ENCODE measurements at regions not wholly inside any gene's neighbourhood (a gene's known extent, or its start where the extent isn't known, plus 50 kb on each side); places are given as distances from the start of the nearest gene placed in this dataset.

- Histone ChIP-seq H3K9me3 (ENCODE audit: control extremely low read depth in 1 of 3, control insufficient read depth in 2 of 3, insufficient read depth in 1 of 3, low read length in 2 of 3) (no peaks in the 10 kb centered on the region), H2AFZ (ENCODE audit: insufficient read depth, low read depth, low read length, poor library complexity, severe bottlenecking) (no peak overlapping the region), H3K9ac (ENCODE audit: low read length) (no peak overlapping the region), H3K4me3 (ENCODE audit: control extremely low read depth in 1 of 5, extremely low read depth in 1 of 5, insufficient read depth in 1 of 5, low read depth in 2 of 5, low read length in 4 of 5) (no peak overlapping the region), H3K27ac (ENCODE audit: low read length in 2 of 2) (no peak overlapping the region), H3K4me1 (ENCODE audit: control insufficient read depth in 2 of 2, insufficient read depth in 2 of 2, low read length in 2 of 2) (peaks cover 0 to 11% of the 10 kb centered on the region in 2 donors), H3K27me3 (replicated peaks in 1 of 4; ENCODE audit: control extremely low read depth in 1 of 4, control insufficient read depth in 3 of 4, insufficient read depth in 4 of 4, low read length in 3 of 4) (no peaks in the 10 kb centered on the region), H3K4me2 (replicated peaks; ENCODE audit: low read depth, low read length, poor library complexity, severe bottlenecking) (no peak overlapping the region), H3K79me2 (ENCODE audit: control insufficient read depth, insufficient read depth, low read length) (no peaks in the 10 kb centered on the region), H4K20me1 (ENCODE audit: control insufficient read depth, insufficient read depth, low read length, poor library complexity, severe bottlenecking) (no peaks in the 10 kb centered on the region), H3K36me3 (replicated peaks in 1 of 2; ENCODE audit: control extremely low read depth in 1 of 2, control insufficient read depth in 1 of 2, extremely low read depth in 1 of 2, insufficient read depth in 2 of 2, low read length in 1 of 2) (peaks cover 4 to 57% of the 10 kb centered on the region in 2 experiments)
- ChIA-PET CTCF (interaction anchor here (1.0 to 1.3 kb wide), 2 partner anchors 45 to 57 kb away, joined by 3 read pairs; no protein-coding TSS in a partner anchor), POLR2A (no interaction called here)
- intact Hi-C loops (cut with micrococcal nuclease), result loop anchor here (5.0 kb wide), 1 partner anchor 67 kb away; no protein-coding TSS in a partner anchor
- H3K4me3 Mint-ChIP-seq, result no peak overlapping the region
- no peaks in the 10 kb centered on the region for H3K27me3 Mint-ChIP-seq
- H3K4me1 Mint-ChIP-seq, result peaks cover 24% of the 10 kb centered on the region
- H3K27ac Mint-ChIP-seq, result no peak overlapping the region
- 93% methylated on average over 3 of the region's 3 CpGs for WGBS (ENCODE audit: insufficient coverage)
- no peaks in the 10 kb centered on the region for H3K9me3 Mint-ChIP-seq (ENCODE audit: insufficient read depth)
- TF ChIP-seq EZH2 (IDR thresholded peaks at IDR 0.05; ENCODE audit: borderline replicate concordance, insufficient read depth, low read depth, low read length, poor library complexity, severe bottlenecking) (no peak), CTCF (IDR thresholded peaks at IDR 0.05) (no peak)
- no peak for DNase-seq
- no peak for ATAC-seq (ENCODE audit: low read depth)
Measured at GRCh38 chr2:159875083-159875482, 77.1 kb upstream of the CD302 start.

GRCh38 chr2:159873258-159873657 is 75.2 kb upstream of the CD302 start:
- H3K4me1 Mint-ChIP-seq, result peaks cover 8% of the 10 kb centered on the region
- POLR2A ChIA-PET, result no interaction called here

More at GRCh38 chr2:159873258-159873657, 75.2 kb upstream of the CD302 start:
- Mint-ChIP-seq H3K9me3 (ENCODE audit: insufficient read depth) (no peaks in the 10 kb centered on the region), H3K27ac (no peak overlapping the region), H3K4me3 (no peak overlapping the region), H3K27me3 (no peaks in the 10 kb centered on the region)
- Histone ChIP-seq H3K36me3 (replicated peaks in 1 of 2; ENCODE audit: control extremely low read depth in 1 of 2, control insufficient read depth in 1 of 2, extremely low read depth in 1 of 2, insufficient read depth in 2 of 2, low read length in 1 of 2) (peaks cover 6 to 63% of the 10 kb centered on the region in 2 experiments), H3K4me3 (ENCODE audit: control extremely low read depth in 1 of 5, extremely low read depth in 1 of 5, insufficient read depth in 1 of 5, low read depth in 2 of 5, low read length in 4 of 5) (no peak overlapping the region), H4K20me1 (ENCODE audit: control insufficient read depth, insufficient read depth, low read length, poor library complexity, severe bottlenecking) (no peaks in the 10 kb centered on the region), H3K9me3 (ENCODE audit: control extremely low read depth in 1 of 3, control insufficient read depth in 2 of 3, insufficient read depth in 1 of 3, low read length in 2 of 3) (peaks cover 0 to 1% (median 0%) of the 10 kb centered on the region in 3 donors), H3K27me3 (replicated peaks in 1 of 4; ENCODE audit: control extremely low read depth in 1 of 4, control insufficient read depth in 3 of 4, insufficient read depth in 4 of 4, low read length in 3 of 4) (no peaks in the 10 kb centered on the region), H3K9ac (ENCODE audit: low read length) (no peak overlapping the region), H3K4me2 (replicated peaks; ENCODE audit: low read depth, low read length, poor library complexity, severe bottlenecking) (no peak overlapping the region), H3K4me1 (ENCODE audit: control insufficient read depth in 2 of 2, insufficient read depth in 2 of 2, low read length in 2 of 2) (no peaks in the 10 kb centered on the region), H2AFZ (ENCODE audit: insufficient read depth, low read depth, low read length, poor library complexity, severe bottlenecking) (no peak overlapping the region), H3K79me2 (ENCODE audit: control insufficient read depth, insufficient read depth, low read length) (no peaks in the 10 kb centered on the region), H3K27ac (ENCODE audit: low read length in 2 of 2) (no peak overlapping the region)
- CTCF ChIA-PET, result no interaction called here
- intact Hi-C loops (cut with micrococcal nuclease), result no loop called here
- TF ChIP-seq EZH2 (IDR thresholded peaks at IDR 0.05; ENCODE audit: borderline replicate concordance, insufficient read depth, low read depth, low read length, poor library complexity, severe bottlenecking), result no peak
- TF ChIP-seq CTCF (IDR thresholded peaks at IDR 0.05), result no peak
- ATAC-seq (ENCODE audit: low read depth) (peak; percentile 36), DNase-seq (no peak)
- WGBS (ENCODE audit: insufficient coverage), result no CpG with 5 or more reads among the region's 3 CpGs

Data from B cell (primary cell).